GM12878 (cell line): ENCODE measurements at regions not wholly inside any gene's neighbourhood (a gene's known extent, or its start where the extent isn't known, plus 50 kb on each side); places are given as distances from the start of the nearest gene placed in this dataset.

ENCODE experiments used
- ATAC-seq: fragments of 200-7000 bp; cut with Tn5 transposase; 3 replicates; pipeline ENCODE4 v1.9.1; 2020; ENCODE audit warnings: mild to moderate bottlenecking, moderate library complexity
- BruUV-seq: library from RNA; stranded (reverse); fragments of 400-500 nt; replicated peaks from 2 replicates; lab custom pipeline; 2021; lab: Mats Ljungman, UMichigan
- CTCF ChIA-PET: fragments of 300-600 bp; sonication (Branson Sonifier 250); formaldehyde crosslinking; extraction: SDS; loops from one replicate; lab custom pipeline; 2021; ENCODE audit warnings: inconsistent platforms; lab: Yijun Ruan, JAX
- POLR2A ChIA-PET: fragments of 350-600 bp; formaldehyde crosslinking; extraction: SDS; loops from one replicate; lab custom pipeline; 2021; ENCODE audit warnings: inconsistent platforms; lab: Charles Lee
- RAD21 ChIA-PET: fragments of 300-600 bp; sonication (Branson Sonifier 250); formaldehyde crosslinking; loops from one replicate; lab custom pipeline; 2023; ENCODE audit warnings: antibody characterized with exemption; ENCODE audit not compliant: unreplicated experiment; lab: Charles Lee
- SMC1A ChIA-PET: fragments of 300-600 bp; sonication (Branson Sonifier 250); formaldehyde crosslinking; loops from one replicate; lab custom pipeline; 2023; ENCODE audit not compliant: unreplicated experiment, uncharacterized antibody; lab: Charles Lee
- DNase-seq: peaks from one replicate; pipeline ENCODE4 v3.0.0-alpha.2; 2011; ENCODE audit warnings: low read depth, low spot score
- FAIRE-seq: peaks from 3 replicates; lab custom pipeline; 2011; peaks lifted over from hg19 to GRCh38; lab: Jason Lieb, UNC
- H2AFZ ChIP-seq: 2 replicates; pipeline ENCODE4 v1.6.0; 2011; ENCODE audit warnings: low read depth, low read length, control low read depth; ENCODE audit not compliant: control insufficient read depth
- H3K27ac ChIP-seq: 2 replicates; pipeline ENCODE4 v1.5.1; 2011; ENCODE audit warnings: control low read depth; ENCODE audit not compliant: control insufficient read depth, insufficient read depth
- H3K27me3 ChIP-seq, 2 experiments: replicated peaks in 1 of 2; 2 replicates each; pipeline versions ENCODE4 v1.6.0 to v1.6.1; 2011; ENCODE audit warnings: low read length in 1 of 2; ENCODE audit not compliant: control insufficient read depth in 2 of 2, insufficient read depth in 2 of 2
- H3K36me3 ChIP-seq, 2 experiments: 2 replicates each; pipeline ENCODE4 v1.5.1; 2011; ENCODE audit warnings: low read length in 1 of 2; ENCODE audit not compliant: control insufficient read depth in 2 of 2, insufficient read depth in 2 of 2
- H3K4me1 ChIP-seq: 2 replicates; pipeline ENCODE4 v1.6.1; 2011; ENCODE audit warnings: mild to moderate bottlenecking, low read length, moderate library complexity, mixed read lengths; ENCODE audit not compliant: control insufficient read depth, insufficient read depth
- H3K4me2 ChIP-seq: 2 replicates; pipeline ENCODE4 v1.6.0; 2011; ENCODE audit warnings: control low read depth; ENCODE audit not compliant: control insufficient read depth, insufficient read depth
- H3K4me3 ChIP-seq: fragments of 200-600 bp; sonication (generic); 2 replicates; pipeline ENCODE4 v1.5.1; 2016
- H3K79me2 ChIP-seq: 2 replicates; pipeline ENCODE4 v1.6.0; 2011; ENCODE audit warnings: low read length; ENCODE audit not compliant: control insufficient read depth, insufficient read depth
- H3K9ac ChIP-seq: 2 replicates; pipeline ENCODE4 v1.8.0; 2011; ENCODE audit warnings: low read length, control low read depth, mixed read lengths; ENCODE audit not compliant: control insufficient read depth, insufficient read depth
- H3K9me3 ChIP-seq: replicated peaks from 3 replicates; pipeline ENCODE4 v1.5.1; 2011; ENCODE audit warnings: mild to moderate bottlenecking, low read length; ENCODE audit not compliant: control insufficient read depth, insufficient read depth
- H4K20me1 ChIP-seq: 2 replicates; pipeline ENCODE4 v1.6.0; 2011; ENCODE audit not compliant: control insufficient read depth, insufficient read depth
- ATF3 ChIP-seq: IDR thresholded peaks from 2 replicates; pipeline ENCODE4 v1.6.1; 2011; ENCODE audit warnings: low read depth, mild to moderate bottlenecking, low read length, moderate library complexity, borderline replicate concordance; ENCODE audit errors: extremely low read depth
- GABPA ChIP-seq: IDR thresholded peaks from 2 replicates; pipeline ENCODE4 v1.6.1; 2014; ENCODE audit warnings: antibody characterized with exemption, low read depth, mild to moderate bottlenecking, inconsistent platforms
- KAT2A ChIP-seq: conservative IDR thresholded peaks from 2 replicates; pipeline ENCODE4 v1.6.1; 2011; ENCODE audit warnings: low read depth, low read length; ENCODE audit not compliant: control insufficient read depth
- MYB ChIP-seq: fragments of 150-350 bp; IDR thresholded peaks from 2 replicates; pipeline ENCODE4 v1.6.1; 2014; ENCODE audit warnings: mild to moderate bottlenecking, low read depth, low read length, borderline replicate concordance
- NR2F1 ChIP-seq: fragments of 450-650 bp; conservative IDR thresholded peaks from 2 replicates; pipeline ENCODE4 v1.6.1; 2017; ENCODE audit warnings: mild to moderate bottlenecking
- PML ChIP-seq: IDR thresholded peaks from 2 replicates; pipeline ENCODE4 v1.6.1; 2012; ENCODE audit warnings: low read length, inconsistent platforms
- SIX5 ChIP-seq: IDR thresholded peaks from 2 replicates; pipeline ENCODE4 v1.6.1; 2011; ENCODE audit warnings: mild to moderate bottlenecking, low read depth, low read length, moderate library complexity; ENCODE audit not compliant: severe bottlenecking
- TAF1 ChIP-seq: IDR thresholded peaks from 2 replicates; pipeline ENCODE4 v1.6.1; 2011; ENCODE audit warnings: mild to moderate bottlenecking, low read depth, low read length, borderline replicate concordance
- TCF3 ChIP-seq: IDR thresholded peaks from 2 replicates; pipeline ENCODE4 v1.6.1; 2012; ENCODE audit warnings: low read depth, mild to moderate bottlenecking, low read length, borderline replicate concordance; ENCODE audit not compliant: insufficient read depth
- TCF7 ChIP-seq: IDR thresholded peaks from 2 replicates; pipeline ENCODE4 v1.6.1; 2014; ENCODE audit warnings: antibody characterized with exemption, borderline replicate concordance
- YY1 ChIP-seq: IDR thresholded peaks from 2 replicates; pipeline ENCODE4 v1.6.1; 2011; ENCODE audit warnings: low read depth, mild to moderate bottlenecking, low read length
- ZBTB11 ChIP-seq: fragments of 450-650 bp; formaldehyde crosslinking; IDR thresholded peaks from 2 replicates; pipeline ENCODE4 v1.5.0; 2022; ENCODE audit warnings: mild to moderate bottlenecking, missing genetic modification characterization
- ZBTB33 ChIP-seq: fragments of 450-650 bp; IDR thresholded peaks from 2 replicates; pipeline ENCODE4 v1.6.1; 2017; ENCODE audit warnings: mild to moderate bottlenecking
- ZZZ3 ChIP-seq: IDR thresholded peaks from 2 replicates; pipeline ENCODE4 v1.6.1; 2011; ENCODE audit warnings: low read depth; ENCODE audit not compliant: control insufficient read depth, insufficient read length
- WGBS: methylation state at CpG from one replicate; pipeline ENCODE4 v1.1.6; 2016; ENCODE audit warnings: low lambda C conversion rate; ENCODE audit not compliant: insufficient replicate concordance, insufficient coverage; ENCODE audit errors: missing lambda C conversion rate; 5-methylcytosine and 5-hydroxymethylcytosine counted together
- in situ Hi-C: fragments of 300-500 bp; cut with MboI; formaldehyde crosslinking; loops from 9 replicates; pipeline ENCODE4 v1.14.3; 2018; ENCODE audit warnings: mixed read lengths
- intact Hi-C: fragments of 100-400 bp; cut with micrococcal nuclease; formaldehyde crosslinking; loops from one replicate; pipeline ENCODE4 v1.14.2; 2022; ENCODE audit not compliant: unreplicated experiment
- TF ChIP-seq, protein P1 (sequence below): fragments of 450-650 bp; IDR thresholded peaks from 2 replicates; pipeline ENCODE4 v1.6.1; 2017; ENCODE audit warnings: antibody characterized with exemption, mild to moderate bottlenecking, moderate library complexity
- TF ChIP-seq, protein P2 (sequence below): IDR thresholded peaks from 2 replicates; pipeline ENCODE4 v1.6.1; 2011; ENCODE audit warnings: borderline replicate concordance, low read depth, mild to moderate bottlenecking, moderate library complexity, mixed read lengths, low read length; ENCODE audit not compliant: insufficient read depth; ENCODE audit errors: extremely low read length

- 38% methylated on average over 1 of the region's 1 CpG for WGBS
- POLR2A ChIA-PET, result no interaction called here
- TF ChIP-seq YY1 (no peak), TCF7 (no peak), TCF3 (no peak), PML (no peak), SIX5 (no peak), KAT2A (no peak), ZBTB33 (no peak), MYB (no peak), ZZZ3 (no peak), ZBTB11 (CRISPR knock-in tag) (no peak), GABPA (no peak), NR2F1 (no peak), TAF1 (no peak), ATF3 (no peak)
- TF ChIP-seq, protein P1, sequence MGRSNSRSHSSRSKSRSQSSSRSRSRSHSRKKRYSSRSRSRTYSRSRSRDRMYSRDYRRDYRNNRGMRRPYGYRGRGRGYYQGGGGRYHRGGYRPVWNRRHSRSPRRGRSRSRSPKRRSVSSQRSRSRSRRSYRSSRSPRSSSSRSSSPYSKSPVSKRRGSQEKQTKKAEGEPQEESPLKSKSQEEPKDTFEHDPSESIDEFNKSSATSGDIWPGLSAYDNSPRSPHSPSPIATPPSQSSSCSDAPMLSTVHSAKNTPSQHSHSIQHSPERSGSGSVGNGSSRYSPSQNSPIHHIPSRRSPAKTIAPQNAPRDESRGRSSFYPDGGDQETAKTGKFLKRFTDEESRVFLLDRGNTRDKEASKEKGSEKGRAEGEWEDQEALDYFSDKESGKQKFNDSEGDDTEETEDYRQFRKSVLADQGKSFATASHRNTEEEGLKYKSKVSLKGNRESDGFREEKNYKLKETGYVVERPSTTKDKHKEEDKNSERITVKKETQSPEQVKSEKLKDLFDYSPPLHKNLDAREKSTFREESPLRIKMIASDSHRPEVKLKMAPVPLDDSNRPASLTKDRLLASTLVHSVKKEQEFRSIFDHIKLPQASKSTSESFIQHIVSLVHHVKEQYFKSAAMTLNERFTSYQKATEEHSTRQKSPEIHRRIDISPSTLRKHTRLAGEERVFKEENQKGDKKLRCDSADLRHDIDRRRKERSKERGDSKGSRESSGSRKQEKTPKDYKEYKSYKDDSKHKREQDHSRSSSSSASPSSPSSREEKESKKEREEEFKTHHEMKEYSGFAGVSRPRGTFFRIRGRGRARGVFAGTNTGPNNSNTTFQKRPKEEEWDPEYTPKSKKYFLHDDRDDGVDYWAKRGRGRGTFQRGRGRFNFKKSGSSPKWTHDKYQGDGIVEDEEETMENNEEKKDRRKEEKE, result no peak
- TF ChIP-seq, protein P2, sequence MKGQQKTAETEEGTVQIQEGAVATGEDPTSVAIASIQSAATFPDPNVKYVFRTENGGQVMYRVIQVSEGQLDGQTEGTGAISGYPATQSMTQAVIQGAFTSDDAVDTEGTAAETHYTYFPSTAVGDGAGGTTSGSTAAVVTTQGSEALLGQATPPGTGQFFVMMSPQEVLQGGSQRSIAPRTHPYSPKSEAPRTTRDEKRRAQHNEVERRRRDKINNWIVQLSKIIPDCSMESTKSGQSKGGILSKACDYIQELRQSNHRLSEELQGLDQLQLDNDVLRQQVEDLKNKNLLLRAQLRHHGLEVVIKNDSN, result no peak
Observed at GRCh38 chr4:42718336-42718735, 61.4 kb upstream of the ATP8A1 start.

More at GRCh38 chr4:42718336-42718735, 61.4 kb upstream of the ATP8A1 start:
- H3K9me3 ChIP-seq, result no peaks in the 10 kb centered on the region
- no peaks in the 10 kb centered on the region for H3K4me1 ChIP-seq
- no peak overlapping the region for H3K4me2 ChIP-seq
- no peaks in the 10 kb centered on the region for H3K27me3 ChIP-seq
- H3K79me2 ChIP-seq, result no peaks in the 10 kb centered on the region
- DNase-seq (no peak), FAIRE-seq (no peak), ATAC-seq (no peak)
- RAD21 ChIA-PET, result no interaction called here
- in situ Hi-C loops, result no loop called here
- no peak overlapping the region for H3K9ac ChIP-seq
- CTCF ChIA-PET, result no interaction called here
- no TSS peak for BruUV-seq
- intact Hi-C loops, result no loop called here
- SMC1A ChIA-PET, result interaction anchor here (1.6 kb wide), 1 partner anchor 9 kb away, joined by 3 read pairs; no protein-coding TSS in a partner anchor
- H3K36me3 ChIP-seq, result no peaks in the 10 kb centered on the region
- H2AFZ ChIP-seq, result no peak overlapping the region
- no peak overlapping the region for H3K4me3 ChIP-seq
- no peak overlapping the region for H3K27ac ChIP-seq
- no peaks in the 10 kb centered on the region for H4K20me1 ChIP-seq
